SKM-1 (cell line): ENCODE measurements at regions not wholly inside any gene's neighbourhood (a gene's known extent, or its start where the extent isn't known, plus 50 kb on each side); places are given as distances from the start of the nearest gene placed in this dataset.

Source experiments
- DNase-seq: peaks from one replicate; lab custom pipeline; 2025; ENCODE audit not compliant: unreplicated experiment; lab: John Stamatoyannopoulos, UW

DNA sequence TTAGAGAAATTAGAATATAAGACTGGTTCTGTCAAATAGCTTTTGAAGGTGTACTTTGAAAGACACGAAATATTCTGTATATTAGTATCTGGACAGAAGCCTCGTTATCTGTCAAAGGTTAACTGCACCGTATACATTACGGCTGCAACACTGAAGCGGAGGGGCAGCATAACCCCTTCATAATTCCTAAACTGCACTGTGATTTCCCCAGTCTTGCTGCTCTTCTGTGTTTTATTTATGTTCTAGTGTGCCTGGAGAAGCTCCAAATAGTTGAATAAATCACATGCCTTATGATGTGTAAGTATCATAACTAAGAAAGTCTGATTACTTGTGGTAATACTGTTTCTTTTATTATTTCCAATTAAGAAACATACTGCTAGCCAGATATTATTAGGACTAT lies 285.7 kb upstream of the ROBO2 start:
- DNase-seq: no peak

DNA sequence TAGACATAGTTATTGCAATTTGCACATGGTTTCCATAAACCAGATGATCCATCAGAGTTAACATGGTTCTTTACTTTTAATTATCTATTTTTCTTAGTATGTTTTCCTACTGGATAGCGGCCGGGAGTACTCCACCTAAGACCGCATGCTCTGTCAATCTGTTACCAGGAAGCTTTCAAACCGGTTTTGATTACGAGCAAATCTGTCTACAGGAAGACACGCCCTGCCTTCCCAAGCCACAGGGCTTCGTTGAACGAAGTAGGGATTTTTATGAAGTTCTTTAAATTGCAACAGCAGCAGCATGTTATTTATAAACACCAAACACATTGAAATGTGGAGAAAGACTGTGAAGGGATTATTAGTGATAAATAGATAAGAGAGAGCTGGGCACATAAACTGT lies 283.3 kb upstream of the ROBO2 start:
- no peak for DNase-seq

GRCh38 chr3:76760336-76760735 lies 279.6 kb upstream of the ROBO2 start:
- DNase-seq: no peak

DNA sequence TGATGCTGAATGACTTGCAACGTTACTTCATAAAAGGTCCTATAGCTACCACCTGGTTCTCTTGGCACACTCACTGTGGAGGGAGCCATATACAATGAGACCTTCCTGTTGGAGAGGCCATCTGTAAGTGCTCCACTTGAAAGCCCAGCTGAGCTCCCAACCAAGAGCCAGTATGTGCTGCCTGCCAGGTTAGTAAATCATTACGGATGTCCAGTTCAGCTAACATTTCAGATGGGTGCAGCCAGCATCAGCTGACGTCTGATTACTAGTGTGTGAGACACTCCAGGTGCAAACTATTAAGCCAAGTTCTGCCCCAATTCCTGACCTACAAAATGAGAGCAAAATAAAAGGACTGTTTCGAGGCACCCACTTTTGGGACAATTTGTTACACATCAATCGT lies 274.4 kb upstream of the ROBO2 start:
- no peak for DNase-seq

GRCh38 chr3:76768912-76769311 lies 271.0 kb upstream of the ROBO2 start:
- no peak for DNase-seq

DNA sequence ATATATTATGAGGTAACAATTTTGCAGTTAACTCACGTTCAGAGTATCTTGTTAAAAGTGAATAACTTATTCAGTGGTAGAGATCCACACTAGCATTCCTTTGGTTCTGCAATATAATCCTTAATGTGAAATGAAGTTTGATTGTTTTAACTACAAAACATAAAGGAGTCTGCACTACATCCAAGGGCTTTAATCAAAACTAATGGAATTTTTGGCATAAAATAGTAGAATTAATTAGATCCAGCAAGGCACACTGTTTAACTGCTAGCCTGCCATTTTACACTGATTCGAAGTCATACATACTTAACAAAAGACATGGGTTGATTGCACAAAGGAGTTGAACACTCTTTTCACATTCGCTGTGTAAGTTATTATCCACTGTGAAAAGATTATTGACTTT lies 263.0 kb upstream of the ROBO2 start:
- DNase-seq: no peak

DNA sequence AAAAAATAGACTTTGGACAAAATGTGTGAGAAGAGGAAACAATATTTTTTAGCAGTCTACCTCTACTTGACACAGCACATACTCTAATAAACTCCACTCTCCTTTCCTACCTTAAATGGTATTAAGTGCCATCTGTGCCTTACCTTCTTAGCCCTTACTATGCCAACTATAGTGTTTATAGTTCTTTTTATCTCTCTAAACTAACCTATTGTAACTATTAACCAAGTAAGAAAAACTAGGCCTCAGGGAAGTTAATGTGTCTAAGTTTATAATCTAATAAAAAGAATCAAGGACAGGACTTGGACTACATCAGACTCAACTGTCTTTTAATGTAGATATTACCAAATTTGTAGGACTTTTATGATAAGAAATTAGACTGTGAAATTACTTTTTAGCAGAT lies 251.7 kb upstream of the ROBO2 start:
- no peak for DNase-seq

DNA sequence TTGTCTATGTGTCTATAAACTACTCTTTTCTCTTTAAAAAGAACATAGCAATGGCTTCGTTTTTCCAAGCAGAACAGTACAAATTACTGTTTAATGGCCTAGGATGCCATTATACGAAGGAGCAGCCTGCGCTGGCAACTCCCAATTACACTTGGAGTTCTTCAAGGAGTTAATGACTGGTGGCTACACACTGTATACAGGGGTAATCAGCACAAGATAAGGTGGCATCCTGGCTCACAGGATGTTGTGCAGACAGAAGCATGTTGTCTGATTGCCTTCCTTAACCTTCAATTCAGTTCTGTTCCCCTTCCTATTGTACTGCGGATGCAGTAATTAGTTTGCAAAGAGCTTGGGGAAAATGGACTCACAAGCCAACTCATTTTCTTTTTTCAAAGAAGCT lies 250.7 kb upstream of the ROBO2 start:
- no peak for DNase-seq

GRCh38 chr3:76811418-76811817 lies 228.5 kb upstream of the ROBO2 start:
- no peak for DNase-seq

DNA sequence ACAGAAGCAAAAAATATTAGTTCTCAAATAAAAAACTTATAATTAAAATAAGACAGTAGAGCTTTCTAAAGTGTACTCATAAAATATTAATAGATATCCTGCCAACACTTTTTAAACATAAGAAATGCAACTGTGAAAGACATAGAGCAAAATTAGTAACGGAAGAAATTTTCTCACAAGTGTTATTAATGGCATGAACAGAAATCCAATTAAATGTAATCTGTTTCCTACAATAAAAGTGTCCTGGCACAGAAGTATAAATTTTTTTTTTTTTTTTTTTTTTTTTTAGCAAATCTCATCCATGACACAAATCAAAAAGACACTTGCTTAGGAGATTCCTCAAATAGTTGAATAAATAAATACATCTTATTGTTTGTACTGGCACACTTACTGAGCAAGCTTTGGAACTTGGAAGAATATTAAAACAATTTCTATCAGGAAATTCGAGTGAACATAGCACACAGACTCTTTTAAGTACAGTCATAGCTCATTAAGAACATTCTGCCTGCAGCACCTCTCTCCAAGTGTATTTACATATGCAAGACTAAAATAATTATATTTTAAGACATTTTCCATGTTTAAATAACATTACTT lies 227.2 kb upstream of the ROBO2 start:
- no peak for DNase-seq

- no peak for DNase-seq
These were observed 224.3 kb upstream of the ROBO2 start for GRCh38 chr3:76815561-76815960.

DNA sequence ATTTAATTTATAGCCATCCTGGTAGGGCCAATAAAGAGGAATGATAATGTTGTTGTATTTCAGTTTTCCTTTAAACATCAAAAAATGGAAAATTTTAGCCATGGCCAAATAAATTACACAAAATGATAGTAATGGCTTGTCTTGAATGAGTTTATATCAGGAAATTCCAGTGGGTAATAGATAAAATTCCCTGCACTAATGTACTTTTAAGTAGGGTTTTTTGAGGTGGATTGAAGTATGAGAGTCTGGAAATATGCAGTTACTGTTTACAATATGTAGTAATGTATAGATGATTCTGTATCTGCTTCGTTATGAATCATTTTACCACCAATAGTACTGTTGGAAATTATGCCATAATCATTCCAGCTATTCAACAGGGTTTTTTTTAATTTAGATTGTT lies 219.4 kb upstream of the ROBO2 start:
- no peak for DNase-seq

DNA sequence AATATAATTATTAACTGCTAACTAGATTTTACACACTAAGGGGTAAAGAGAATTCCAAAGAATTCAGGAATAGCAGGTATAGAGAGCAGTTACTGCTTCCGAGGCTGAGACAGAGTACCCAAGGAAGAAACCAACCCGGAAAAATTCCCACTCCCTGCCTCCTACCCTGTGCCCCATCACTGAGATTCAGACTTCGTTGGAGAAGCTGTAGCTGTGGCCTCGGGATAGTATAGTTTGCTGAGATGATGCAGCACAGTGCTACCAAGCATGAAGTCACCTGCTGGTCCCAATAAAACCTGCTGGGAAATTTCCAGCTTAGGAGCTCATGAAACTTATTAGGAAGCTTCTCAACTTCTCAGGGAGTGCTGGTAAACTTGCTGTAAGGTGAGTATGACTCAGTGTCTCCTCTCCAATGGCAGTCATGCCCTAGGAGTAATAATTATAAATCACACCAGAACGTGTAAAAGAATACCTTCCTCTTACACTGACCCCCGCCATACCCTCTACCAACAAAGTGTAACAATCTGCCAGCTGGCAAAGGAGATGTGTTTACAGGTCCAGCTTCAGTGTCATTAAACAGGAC lies 215.2 kb upstream of the ROBO2 start:
- DNase-seq: no peak

- DNase-seq: no peak
These were observed 213.0 kb upstream of the ROBO2 start for GRCh38 chr3:76826861-76827260.

DNA sequence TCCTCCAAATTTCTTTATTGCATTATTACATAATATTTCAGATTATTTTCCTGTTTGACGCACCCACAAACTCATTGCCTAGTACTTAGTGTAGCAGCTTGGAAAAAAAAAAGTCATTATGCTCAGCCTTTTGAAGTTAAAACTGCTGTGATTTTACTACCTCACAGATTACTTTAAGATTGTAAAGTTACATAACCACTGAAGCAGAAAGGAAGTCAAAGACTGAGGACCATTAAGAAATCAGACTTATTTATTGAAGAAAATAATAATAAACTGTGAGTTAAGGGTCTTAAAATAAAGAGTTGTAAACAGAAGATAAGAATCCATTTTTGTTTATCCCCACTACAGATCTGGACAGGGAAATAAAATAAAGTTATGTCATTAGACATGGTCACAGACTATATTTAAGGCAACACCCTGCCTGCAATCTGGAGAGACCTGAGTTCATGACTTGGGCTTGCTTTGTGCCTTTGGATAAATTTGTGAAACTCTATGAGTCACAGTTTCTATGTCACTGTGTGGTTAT lies 212.1 kb upstream of the ROBO2 start:
- no peak for DNase-seq

GRCh38 chr3:76834657-76835056 lies 205.2 kb upstream of the ROBO2 start:
- DNase-seq: no peak

DNA sequence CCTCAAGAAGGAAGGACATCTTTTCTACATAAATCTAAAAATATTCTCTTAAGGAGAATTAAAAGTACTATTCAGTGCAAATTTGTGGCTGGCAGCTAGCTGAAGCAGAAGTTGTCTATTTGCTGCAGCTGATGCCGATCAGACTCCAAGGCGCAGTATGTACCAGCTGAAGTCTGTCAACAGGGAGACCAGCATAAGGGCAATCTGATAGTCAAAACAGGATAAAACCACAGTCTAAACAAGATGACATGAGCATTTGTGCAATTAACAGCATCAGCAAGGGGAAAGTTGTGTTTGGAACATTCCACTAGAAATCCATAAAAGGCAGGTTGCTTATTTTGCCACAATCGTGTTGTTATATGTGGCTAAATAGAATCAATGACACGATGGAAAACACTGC lies 198.2 kb upstream of the ROBO2 start:
- no peak for DNase-seq

DNA sequence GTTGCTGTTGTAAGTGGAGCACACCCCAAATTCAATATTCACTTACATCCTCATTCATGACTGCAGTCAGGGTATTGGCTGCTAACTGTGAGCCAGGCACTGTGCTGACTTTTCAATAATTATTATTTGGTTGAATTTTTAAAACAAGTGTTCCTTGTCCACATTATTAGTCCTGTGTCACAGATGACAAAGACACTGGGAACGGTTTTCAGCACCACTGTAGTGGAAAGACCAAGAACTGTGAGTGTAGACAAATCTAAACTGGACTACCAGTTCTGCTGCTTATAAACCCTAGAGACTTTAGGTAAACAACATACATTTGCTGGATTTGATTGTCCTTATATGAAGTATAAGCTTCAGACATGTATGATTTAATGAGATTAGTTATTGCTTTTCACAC lies 197.7 kb upstream of the ROBO2 start:
- no peak for DNase-seq

DNA sequence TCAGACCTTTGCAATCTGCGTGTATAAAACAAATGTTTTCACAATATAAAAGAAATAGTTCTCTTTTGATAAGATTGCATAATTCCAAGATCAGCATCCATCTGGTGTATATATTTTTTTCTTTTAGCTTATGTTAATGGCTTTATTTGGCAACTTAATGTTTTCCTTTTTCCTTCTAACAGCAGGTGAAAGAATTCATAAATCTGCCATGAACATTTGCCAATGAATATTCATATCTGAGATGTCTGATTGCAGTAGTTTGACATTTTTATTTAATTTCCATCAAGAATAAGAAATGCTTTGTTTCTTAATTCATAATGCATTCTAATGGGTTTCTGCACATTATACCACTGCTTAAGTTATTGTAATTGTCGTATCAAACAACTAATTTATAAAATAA lies 184.4 kb upstream of the ROBO2 start:
- no peak for DNase-seq

GRCh38 chr3:76859596-76859995 lies 180.3 kb upstream of the ROBO2 start:
- no peak for DNase-seq

DNA sequence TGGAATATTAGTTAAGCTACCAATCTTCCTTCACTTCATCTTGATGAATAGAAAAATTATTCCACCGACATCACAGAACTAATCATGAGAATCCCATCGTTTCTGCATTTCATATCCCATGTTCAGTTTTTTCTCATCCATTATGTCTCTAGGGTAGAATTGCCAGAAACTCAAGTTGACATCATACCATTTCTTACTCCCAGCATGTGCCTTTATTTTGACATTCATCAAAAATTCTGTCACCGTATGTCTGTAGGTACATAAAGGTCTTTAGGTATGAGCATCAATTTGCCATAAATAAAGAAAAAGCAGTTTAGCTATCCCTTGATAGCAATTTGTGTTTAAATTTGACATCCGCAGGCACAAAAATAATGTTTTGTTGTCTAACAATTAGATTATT lies 175.5 kb upstream of the ROBO2 start:
- no peak for DNase-seq

DNA sequence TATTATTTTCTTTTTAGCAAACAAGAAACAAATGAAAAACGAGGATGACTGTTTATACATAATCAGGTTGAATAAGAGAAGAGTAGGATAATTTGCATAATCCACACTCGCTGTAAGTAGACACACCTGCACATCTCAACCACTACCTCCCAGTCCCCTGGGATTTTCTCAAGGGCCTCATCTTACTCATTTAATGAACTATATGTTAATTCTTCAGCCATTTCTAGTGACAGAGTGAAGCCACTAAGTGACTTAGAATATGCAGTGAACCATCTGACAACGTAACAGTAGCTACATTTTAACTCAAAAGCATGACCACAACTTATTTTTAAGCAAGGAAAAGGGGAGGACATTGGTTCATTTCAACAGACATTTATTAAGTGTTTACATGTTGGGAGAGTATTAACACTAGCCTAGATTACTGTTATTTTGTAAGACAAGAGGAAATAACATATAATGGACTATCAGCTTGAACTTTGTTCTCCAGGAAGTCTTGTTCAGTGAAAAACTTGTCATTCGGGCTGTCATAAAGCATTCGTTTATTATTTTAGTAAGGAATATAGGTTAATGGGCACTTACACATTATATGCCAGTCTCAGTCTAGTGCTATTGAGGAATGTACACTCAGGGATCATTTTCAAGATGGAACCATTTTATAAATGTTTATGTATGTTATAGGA lies 173.0 kb upstream of the ROBO2 start:
- no peak for DNase-seq
